OCI-LY3 (cell line): ENCODE measurements at regions not wholly inside any gene's neighbourhood (a gene's known extent, or its start where the extent isn't known, plus 50 kb on each side); places are given as distances from the start of the nearest gene placed in this dataset.

Experiments
- H2AFZ ChIP-seq: fragments of 200-600, 300-600 bp; shearing (Covaris generic); 2 replicates; pipeline ENCODE4 v1.6.0; 2014; ENCODE audit warnings: antibody characterized with exemption, low read depth, low read length
- H3K27ac ChIP-seq: fragments of 200-600, 300-600 bp; sonication (generic); 2 replicates; pipeline ENCODE4 v1.5.1; 2014; ENCODE audit warnings: mild to moderate bottlenecking, low read length, moderate library complexity, mixed read lengths
- H3K27me3 ChIP-seq: fragments of 200-600, 300-600 bp; sonication (generic); 2 replicates; pipeline ENCODE4 v1.6.1; 2014; ENCODE audit warnings: low read depth, low read length, mixed read lengths
- H3K36me3 ChIP-seq: fragments of 200-600, 300-600 bp; sonication (generic); replicated peaks from 2 replicates; pipeline ENCODE3; 2014; ENCODE audit warnings: low read depth, low read length, mixed read lengths
- H3K4me1 ChIP-seq: fragments of 300-600, 200-600 bp; sonication (generic); 2 replicates; pipeline ENCODE4 v1.6.1; 2014; ENCODE audit warnings: low read length, mixed read lengths
- H3K4me2 ChIP-seq: fragments of 200-600, 300-600 bp; sonication (generic); 2 replicates; pipeline ENCODE4 v1.6.1; 2014; ENCODE audit warnings: low read length, mixed read lengths
- H3K4me3 ChIP-seq: fragments of 300-600, 200-600 bp; sonication (generic); 2 replicates; pipeline ENCODE4 v1.5.1; 2014; ENCODE audit warnings: antibody characterized with exemption, mild to moderate bottlenecking, low read length, moderate library complexity
- H3K79me2 ChIP-seq: fragments of 300-600, 200-600 bp; shearing (Covaris generic); 2 replicates; pipeline ENCODE4 v1.6.1; 2014; ENCODE audit warnings: mild to moderate bottlenecking, low read length, mixed read lengths
- H3K9ac ChIP-seq: fragments of 300-600, 200-600 bp; shearing (Covaris generic); 2 replicates; pipeline ENCODE4 v1.6.0; 2014; ENCODE audit warnings: mild to moderate bottlenecking, low read length, moderate library complexity
- H3K9me3 ChIP-seq: fragments of 200-600, 300-600 bp; shearing (Covaris generic); 2 replicates; pipeline ENCODE4 v1.6.1; 2014; ENCODE audit warnings: low read length, mixed read lengths; ENCODE audit not compliant: insufficient read depth
- H4K20me1 ChIP-seq: fragments of 200-600, 300-600 bp; sonication (generic); 2 replicates; pipeline ENCODE4 v1.6.1; 2016; ENCODE audit warnings: low read length, mixed read lengths; ENCODE audit not compliant: insufficient read depth
- CTCF ChIP-seq: fragments of 200-600, 300-600 bp; sonication (generic); IDR thresholded peaks from 2 replicates; pipeline ENCODE4 v1.5.1; 2014; ENCODE audit warnings: antibody characterized with exemption, low read length, low read depth
- EZH2phosphoT487 ChIP-seq: fragments of 200-600 bp; shearing (Covaris generic); IDR thresholded peaks from 2 replicates; pipeline ENCODE4 v1.6.1; 2018; ENCODE audit warnings: antibody characterized with exemption, mixed run types, low read depth

GRCh38 chr2:221276033-221276432 lies 296.1 kb downstream of the EPHA4 start:
- H3K4me2 ChIP-seq: no peak overlapping the region
- no peaks in the 10 kb centered on the region for H3K4me1 ChIP-seq
- TF ChIP-seq EZH2phosphoT487 (no peak), CTCF (no peak)
- no peaks in the 10 kb centered on the region for H3K36me3 ChIP-seq
- H3K9me3 ChIP-seq: no peaks in the 10 kb centered on the region
- no peak overlapping the region for H2AFZ ChIP-seq
- no peak overlapping the region for H3K4me3 ChIP-seq
- H3K27me3 ChIP-seq: no peaks in the 10 kb centered on the region
- H3K9ac ChIP-seq: no peak overlapping the region
- H3K27ac ChIP-seq: no peak overlapping the region
- no peaks in the 10 kb centered on the region for H4K20me1 ChIP-seq
- H3K79me2 ChIP-seq: no peaks in the 10 kb centered on the region

- TF ChIP-seq EZH2phosphoT487: no peak
- TF ChIP-seq CTCF: no peak
- Histone ChIP-seq H3K36me3 (no peaks in the 10 kb centered on the region), H3K9ac (no peak overlapping the region), H4K20me1 (no peaks in the 10 kb centered on the region), H3K4me2 (no peak overlapping the region), H3K79me2 (no peaks in the 10 kb centered on the region), H3K4me3 (no peak overlapping the region), H2AFZ (no peak overlapping the region), H3K27ac (no peak overlapping the region), H3K4me1 (no peaks in the 10 kb centered on the region), H3K9me3 (no peaks in the 10 kb centered on the region), H3K27me3 (no peaks in the 10 kb centered on the region)
Observed at GRCh38 chr2:221276601-221277000, 295.5 kb downstream of the EPHA4 start.

- no peaks in the 10 kb centered on the region for H3K9me3 ChIP-seq
- H3K4me1 ChIP-seq: peaks cover 28% of the 10 kb centered on the region
- no peaks in the 10 kb centered on the region for H3K36me3 ChIP-seq
- no peaks in the 10 kb centered on the region for H4K20me1 ChIP-seq
- TF ChIP-seq EZH2phosphoT487 (no peak), CTCF (no peak)
- no peak overlapping the region for H3K4me3 ChIP-seq
- no peaks in the 10 kb centered on the region for H3K79me2 ChIP-seq
- peak overlapping the region; percentile 26; the same call in 1 of the 2 replicates for H3K4me2 ChIP-seq
- no peaks in the 10 kb centered on the region for H3K27me3 ChIP-seq
- peak overlapping the region; percentile 65; the same call in 1 of the 2 replicates for H2AFZ ChIP-seq
- no peak overlapping the region for H3K9ac ChIP-seq
- H3K27ac ChIP-seq: no peak overlapping the region
Observed at GRCh38 chr2:221282386-221282785, 289.7 kb downstream of the EPHA4 start.

- Histone ChIP-seq H3K4me2 (peak overlapping the region; percentile 55), H2AFZ (no peak overlapping the region)
Observed at GRCh38 chr2:221283896-221284545, 288.1 kb downstream of the EPHA4 start.

More at GRCh38 chr2:221283896-221284545, 288.1 kb downstream of the EPHA4 start:
- Histone ChIP-seq H3K36me3 (no peaks in the 10 kb centered on the region), H3K4me1 (peaks cover 29% of the 10 kb centered on the region), H3K79me2 (no peaks in the 10 kb centered on the region), H3K9ac (no peak overlapping the region), H3K9me3 (no peaks in the 10 kb centered on the region), H3K27ac (no peak overlapping the region), H3K4me3 (peak overlapping the region; percentile 5), H4K20me1 (no peaks in the 10 kb centered on the region), H3K27me3 (no peaks in the 10 kb centered on the region)
- no peak for TF ChIP-seq CTCF
- no peak for TF ChIP-seq EZH2phosphoT487
